Fibroblast of peridontal ligament (primary cell): ENCODE measurements at regions not wholly inside any gene's neighbourhood (a gene's known extent, or its start where the extent isn't known, plus 50 kb on each side); places are given as distances from the start of the nearest gene placed in this dataset.
A peak's percentile ranks its signal among the peaks of the same experiment; 100 is the strongest.

Experiments used
- DNase-seq: peaks from one replicate; pipeline ENCODE4 v3.0.0-alpha.2; 2010; ENCODE audit errors: extremely low read depth

DNA sequence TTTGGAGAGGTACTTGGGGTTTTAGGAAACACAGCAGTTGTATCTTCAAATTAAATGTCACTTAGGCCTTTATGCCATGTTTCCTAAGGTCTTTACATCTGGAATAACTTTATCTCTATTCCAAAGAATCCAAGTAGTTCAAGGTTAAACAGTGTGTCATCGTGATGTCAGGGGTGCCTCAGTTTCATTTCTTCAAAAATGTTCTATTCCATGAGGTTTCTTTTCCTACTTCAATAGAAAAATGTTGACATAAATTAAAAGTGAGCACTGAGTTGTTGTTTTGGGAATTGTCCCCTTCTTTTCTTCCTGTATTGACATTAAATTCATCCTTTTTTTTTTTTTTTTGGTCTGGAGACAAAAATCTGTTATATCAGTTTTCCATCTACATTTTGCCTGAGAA, 160.6 kb upstream of the C21orf91 start:
- no peak for DNase-seq

DNA sequence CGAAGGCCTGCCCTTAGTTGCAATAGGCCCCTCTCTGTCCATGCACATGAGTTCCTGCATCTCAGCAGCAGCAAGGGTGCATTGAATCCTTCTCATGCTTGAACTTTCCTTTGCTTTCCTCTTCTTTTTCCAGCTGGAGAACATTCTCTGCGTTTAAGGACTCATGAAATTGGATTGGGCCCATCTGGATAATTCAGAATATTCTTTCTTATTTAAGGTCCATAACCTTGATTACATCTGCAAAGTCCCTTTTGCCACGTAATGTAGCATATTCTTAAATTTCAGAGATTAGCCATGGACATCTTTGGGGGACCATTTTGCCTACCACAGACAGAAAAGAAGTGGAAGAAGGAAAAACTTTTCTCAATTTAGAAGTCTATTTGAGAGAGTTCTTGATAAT, 159.7 kb upstream of the C21orf91 start:
- DNase-seq, result no peak

DNA sequence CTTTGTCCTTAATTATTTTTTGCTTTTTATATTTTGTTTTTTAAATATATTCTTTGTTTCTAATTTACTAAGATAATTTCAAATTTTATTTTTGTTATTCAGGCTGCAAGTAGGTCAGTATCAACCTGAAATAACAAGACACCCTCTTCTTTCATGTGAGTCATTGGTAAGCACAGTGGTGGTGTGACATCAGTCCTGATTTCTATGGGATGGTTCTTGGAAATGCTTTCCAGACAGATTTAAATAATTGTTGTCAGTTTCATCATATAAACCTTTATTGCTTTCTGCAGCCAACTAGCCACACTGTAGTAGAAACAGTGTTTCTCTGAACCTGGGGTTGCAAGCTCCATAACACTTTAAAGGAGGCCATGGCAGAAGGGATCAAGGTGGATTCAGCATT, 157.5 kb upstream of the C21orf91 start:
- DNase-seq, result no peak

DNA sequence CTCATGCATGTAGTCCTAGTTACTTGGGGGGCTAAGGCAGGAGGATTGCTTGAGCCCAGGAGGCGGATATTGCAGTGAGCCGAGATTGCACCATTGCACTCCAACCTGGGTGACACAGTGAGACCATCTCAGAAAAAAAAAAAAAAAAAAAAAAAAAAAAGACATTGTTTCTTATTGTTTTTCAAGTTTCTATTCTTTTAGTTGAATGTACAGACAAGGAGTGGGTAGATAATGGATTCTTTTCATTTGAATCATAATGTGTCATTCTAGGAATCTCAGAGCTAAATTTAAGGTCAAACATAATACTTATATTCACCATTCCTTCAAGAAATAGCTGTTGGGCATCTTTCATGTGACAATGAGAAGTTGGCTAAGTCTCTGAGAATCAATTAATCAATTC, 157.0 kb upstream of the C21orf91 start:
- no peak for DNase-seq

DNA sequence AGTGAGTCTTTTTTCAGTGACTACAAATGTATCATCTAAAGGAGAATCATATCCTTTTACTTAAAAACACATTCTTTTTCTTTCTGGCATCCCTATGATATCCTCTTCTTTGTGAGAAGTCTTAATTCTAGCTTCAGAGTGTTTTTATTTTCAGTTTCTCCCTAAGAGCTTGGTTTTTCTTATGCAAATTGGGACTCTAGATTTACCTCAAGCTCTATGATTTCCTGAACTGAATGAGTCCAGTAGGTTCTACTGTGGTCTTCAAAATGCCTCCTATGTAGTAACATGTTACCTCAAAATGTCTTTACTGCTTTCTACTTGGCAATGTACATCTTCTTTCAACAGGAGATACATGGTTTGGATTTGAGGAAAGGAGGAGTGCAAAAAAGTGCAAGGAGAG, 148.2 kb upstream of the C21orf91 start:
- DNase-seq, result no peak

DNA sequence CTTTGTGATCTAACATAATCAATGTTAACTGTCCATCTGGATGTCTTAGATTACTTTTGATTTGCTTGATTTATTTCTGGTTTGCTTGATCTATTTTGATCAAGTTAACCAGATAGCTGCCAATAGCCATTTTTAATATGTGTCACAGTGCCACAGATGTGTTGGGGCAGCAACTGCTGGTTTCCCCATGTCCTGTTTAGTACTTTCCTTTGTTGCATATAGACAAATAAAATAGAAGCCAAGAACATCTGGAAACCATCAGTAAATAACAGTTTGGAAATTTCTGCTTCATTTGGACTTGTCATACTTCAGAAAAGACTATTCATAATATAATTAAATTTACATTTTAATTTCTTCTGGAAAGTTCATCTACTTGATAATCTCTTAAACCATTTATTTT, 145.6 kb upstream of the C21orf91 start:
- DNase-seq, result no peak

DNA sequence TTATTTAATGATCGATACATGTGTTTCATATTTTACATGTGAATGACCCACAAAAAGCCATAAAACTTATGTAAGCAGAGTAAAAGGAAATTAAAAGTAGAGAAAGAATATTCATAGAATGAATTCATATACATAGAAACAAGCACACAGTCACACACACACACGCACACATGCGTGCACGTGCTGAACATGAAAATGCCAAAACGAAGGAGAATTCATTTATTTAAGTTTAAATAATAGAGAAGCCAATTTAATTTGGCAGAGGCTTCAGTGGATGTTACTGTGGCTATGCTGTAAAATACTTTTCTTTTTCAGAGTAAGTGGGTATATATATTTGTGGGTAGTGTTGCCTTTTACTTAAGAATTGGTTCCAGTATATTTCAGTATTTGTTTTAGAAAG, 145.0 kb upstream of the C21orf91 start:
- DNase-seq, result no peak

DNA sequence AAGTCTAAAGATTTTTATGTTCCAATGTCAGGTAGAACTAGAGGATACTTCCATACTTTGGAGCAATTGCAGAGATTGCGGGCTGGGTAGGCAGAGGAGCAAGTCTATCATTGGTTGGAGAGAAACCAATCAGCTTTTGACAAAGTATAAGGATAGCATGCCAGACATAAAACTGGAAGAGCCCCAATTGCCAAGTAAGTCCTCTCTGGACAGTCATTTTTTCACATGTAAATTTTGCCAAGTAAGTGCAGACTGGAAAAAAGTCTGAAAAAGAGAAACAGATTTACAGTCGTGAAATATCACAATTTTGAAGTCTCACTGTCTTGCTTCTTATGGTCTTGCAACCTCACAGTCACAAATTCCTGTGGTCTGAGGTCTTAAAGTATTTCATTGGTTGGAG, 131.4 kb upstream of the C21orf91 start:
- DNase-seq, result no peak

DNA sequence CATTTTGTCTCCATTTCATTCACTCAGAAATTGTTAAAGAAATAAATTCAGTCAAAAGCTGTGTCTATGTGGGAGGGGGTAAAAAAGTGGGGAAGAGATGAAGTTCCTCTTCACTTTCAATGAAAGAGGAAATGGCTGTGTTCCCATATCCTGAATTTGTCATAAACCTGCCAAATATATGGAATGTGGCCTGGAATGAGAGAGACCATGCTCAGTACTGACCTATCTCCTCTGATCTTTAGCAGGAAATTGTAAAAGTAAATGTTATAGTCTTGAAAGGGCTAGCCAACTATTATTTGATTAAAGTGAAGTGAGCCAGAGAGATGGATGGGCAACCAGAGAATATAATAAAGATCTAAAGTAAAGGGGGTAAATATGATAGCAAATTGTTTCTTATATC, 130.3 kb upstream of the C21orf91 start:
- no peak for DNase-seq

DNA sequence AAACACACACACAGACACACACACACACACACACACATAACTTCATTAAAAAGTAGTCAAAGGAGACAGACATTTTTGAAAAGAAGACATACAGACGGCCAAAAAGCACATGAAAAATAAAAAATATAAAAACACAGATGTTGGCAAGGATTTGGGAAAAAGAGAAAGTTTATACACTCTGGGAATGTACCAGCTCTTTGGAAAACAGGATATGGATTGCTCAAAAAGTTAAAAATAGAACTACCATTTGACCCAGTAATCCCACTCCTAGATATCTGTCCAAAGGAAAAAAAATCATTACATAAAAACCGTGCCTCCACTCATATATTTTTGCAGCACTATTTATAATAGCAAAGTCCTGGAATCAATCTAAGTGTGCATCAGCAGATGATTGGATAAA, 128.4 kb upstream of the C21orf91 start:
- no peak for DNase-seq

DNA sequence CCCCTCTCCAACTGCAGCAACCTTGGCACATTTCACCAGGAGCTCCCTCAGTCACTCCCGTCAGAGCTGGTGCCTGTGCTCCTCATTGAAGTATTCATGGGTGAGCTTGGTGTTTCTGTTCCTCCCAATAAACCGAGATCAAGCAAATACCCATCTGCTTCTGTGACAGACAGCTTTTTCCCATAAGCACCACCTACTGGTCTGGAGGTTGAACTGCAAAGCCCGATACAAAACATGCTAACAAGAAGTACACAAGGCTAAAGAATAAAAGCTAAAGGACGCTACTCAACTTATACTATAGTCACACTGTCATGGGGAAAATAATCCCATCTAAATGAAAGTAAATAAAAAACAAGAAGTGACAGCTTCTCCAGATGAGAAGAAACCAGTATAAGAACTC, 111.9 kb upstream of the C21orf91 start:
- no peak for DNase-seq

DNA sequence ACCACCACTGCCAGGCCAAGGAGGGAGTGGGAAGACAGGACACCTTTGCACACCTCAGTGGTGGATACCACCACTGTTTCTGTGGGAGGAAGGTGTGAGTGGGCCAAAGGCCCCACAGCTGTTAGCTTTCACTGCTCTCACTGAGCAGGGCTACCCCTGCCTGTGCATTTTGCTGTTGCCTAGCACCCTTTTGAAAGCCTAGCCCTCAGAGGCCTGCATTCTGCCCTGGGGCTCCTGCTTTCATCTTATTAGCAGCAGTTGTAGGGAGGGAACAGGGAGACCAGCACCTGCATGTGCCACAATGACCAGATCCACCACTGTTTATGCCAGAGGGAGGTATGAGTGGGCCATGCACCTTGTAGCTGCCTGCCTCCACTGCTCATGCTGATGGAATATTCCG, 110.9 kb upstream of the C21orf91 start:
- no peak for DNase-seq

DNA sequence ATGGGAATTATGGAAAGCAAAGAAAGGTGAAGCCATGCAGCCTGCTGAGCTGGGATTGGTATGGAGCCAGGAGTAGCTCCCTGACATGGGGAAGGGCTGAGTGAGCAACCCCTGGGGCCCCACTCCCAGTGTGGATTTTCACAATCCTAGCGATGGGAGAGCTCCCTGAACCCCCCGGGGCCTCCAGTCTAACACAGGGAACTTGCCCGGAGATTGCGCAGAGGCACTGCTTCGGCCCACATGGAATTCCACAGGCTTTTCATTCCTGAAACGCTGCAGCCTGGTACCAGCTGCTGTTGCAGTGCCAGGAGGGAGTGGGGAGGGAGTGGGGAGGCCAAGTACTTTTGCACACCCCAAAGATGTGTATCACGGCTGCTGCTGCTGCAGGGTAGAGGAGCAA, 110.4 kb upstream of the C21orf91 start:
- DNase-seq, result no peak

DNA sequence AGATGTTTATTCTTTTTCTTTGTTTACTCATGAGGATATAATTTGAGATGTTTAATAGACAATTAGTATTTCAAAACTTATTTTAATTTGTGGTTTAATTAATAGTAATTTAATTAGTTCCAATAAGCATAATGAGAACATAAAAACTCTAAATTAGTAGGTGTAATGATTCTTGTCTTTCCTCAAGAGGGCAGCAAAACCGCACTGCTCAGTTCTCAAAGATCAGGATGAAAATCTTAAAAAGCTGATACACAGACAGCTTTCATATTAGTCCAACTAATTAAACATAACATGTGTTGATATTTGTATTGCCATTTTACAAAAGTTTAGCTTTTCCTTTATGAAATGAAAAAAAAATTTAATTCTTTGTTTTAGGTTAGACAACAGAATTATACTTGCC, 106.7 kb upstream of the C21orf91 start:
- peak; percentile 35 for DNase-seq

DNA sequence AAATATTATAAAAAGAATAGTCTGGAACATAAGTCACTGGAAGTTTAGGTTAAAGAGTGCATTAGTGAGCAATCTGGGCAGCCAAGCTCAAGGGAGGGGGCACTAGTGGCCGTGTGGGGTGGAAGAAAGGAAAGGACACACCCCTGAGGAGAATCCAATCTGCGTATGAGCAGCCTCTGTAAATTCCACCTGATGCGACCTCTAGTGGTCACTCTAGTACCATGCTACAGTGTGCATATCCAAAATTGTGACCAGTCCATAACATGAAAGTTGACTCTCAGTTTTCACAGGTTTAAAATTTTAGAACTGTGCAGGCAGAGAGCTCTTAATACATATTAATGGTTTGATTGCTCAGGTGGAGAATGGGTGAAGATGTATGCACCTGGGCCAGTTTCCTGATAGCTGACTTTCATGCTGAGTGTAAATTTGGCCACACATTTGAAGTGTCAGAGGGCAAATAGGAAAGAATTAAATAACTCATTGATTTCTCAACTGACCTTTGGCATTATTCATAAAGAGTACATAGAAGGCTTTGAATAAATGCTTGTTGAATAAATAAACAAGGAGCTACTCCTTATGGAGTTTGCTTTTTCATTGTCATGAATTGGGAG, 105.9 kb upstream of the C21orf91 start:
- DNase-seq, result peak; percentile 57

DNA sequence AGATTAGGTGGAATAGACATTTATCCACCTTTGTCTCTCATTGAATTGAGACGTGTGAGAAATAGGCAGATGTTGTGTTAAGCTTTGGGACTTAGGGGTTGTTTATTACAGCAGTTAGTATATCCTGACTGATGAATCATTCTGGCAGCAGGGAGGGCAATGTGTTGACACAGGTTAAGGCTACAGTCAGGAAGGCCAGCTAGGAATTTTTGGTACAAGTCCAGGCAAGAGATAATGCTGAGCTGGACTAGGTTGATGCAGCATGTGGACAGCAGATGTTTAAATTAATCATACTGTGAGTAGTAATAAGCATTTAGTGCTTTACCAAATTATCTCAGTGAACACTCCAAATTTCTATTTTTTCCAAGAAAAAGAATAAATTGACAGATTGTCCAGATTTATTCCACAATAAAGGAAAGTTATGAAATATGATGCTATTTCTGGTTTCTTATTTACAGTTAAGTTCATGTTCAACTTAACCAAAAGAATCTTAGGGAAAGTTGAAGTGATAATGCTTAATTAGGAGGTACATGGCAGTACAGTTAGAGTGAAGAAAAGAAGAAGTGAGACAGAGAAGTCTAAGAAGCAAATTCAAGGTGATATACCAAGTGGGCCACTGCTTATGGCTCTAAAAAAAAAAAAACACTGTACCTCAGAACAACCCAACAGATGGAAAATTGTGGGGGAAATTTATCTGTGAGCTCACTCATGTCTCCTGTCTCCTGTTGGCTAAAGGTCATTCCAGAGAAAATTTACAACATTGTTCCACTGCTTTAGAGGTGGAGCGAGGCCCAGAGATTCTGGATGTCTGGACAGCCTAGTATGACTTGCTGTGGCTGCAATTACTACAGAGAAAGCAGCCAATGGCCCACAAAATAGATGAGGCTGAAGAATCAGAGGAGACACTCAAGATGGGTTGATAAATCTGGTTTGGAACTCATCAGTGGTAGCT, 102.7 kb upstream of the C21orf91 start:
- peak; percentile 72 for DNase-seq

DNA sequence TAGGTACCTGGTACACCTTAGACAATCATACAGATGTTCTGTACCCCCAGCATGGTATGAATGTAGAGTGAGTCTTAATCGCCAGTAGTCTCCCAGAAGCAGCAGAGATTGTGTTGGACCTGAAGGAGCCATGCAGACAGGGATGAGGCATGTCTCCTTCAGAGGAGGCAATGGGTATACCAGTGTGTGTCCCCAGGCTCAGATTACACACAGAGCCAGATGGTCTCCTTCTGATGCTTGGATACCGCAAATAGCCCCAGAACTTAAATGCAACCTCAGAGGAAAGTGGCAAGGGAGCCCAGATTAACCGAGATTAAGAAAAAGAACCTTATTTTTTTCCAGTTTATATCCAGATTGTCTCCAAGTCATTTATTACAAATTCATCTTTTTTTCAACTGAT, 96.8 kb upstream of the C21orf91 start:
- no peak for DNase-seq

DNA sequence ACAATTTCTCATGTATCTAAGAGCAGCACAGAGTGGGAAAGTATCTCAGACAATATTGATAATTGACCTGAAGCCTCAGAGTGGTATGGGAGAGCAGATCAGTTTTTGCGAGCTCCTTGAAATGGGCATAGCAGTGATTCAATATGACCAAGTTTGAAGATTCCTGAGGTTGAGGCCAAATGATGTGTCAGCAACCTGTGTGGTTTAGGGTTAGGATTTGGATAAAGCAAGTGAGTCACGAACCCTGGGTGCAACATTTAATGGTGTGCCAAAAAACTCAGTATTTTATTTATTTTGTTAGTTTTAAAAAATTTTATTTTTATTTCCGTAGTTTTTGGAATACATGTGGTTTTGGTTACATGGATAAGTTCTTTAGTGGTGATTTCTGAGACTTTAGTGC, 92.5 kb upstream of the C21orf91 start:
- peak; percentile 70 for DNase-seq

DNA sequence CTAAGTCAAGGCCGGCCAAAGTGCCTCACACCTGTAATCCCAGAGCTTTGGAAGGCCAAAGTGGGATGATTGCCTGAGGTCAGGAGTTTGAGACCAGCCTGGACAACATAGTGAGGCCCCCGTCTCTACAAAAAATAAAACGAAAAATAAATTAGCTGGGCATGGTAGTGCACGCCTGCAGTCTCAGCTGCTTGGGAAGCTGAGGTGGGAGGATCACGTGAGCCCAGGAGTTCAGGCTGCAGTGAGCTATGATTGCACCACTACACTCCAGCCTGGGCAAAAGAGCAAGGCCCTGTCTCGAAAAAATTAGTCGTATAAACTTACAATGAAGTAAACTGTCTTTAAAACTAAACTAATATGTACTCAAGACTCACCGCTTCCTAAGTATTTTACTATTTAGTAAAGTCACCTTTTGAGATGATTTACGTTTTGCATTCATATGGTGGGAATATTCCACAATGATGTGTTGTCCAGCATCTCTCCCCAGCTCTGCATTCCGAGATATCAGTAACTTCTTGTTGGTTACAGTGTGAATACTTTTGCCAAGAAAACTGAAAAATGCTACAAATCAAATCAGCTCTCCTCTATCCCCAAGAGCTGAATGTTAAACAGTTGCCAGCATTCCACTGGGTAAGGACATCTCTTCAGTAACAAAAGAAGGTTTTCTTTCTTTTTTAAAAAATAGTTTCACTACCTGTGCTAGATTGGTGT, 84.9 kb upstream of the C21orf91 start:
- peak; percentile 29 for DNase-seq

DNA sequence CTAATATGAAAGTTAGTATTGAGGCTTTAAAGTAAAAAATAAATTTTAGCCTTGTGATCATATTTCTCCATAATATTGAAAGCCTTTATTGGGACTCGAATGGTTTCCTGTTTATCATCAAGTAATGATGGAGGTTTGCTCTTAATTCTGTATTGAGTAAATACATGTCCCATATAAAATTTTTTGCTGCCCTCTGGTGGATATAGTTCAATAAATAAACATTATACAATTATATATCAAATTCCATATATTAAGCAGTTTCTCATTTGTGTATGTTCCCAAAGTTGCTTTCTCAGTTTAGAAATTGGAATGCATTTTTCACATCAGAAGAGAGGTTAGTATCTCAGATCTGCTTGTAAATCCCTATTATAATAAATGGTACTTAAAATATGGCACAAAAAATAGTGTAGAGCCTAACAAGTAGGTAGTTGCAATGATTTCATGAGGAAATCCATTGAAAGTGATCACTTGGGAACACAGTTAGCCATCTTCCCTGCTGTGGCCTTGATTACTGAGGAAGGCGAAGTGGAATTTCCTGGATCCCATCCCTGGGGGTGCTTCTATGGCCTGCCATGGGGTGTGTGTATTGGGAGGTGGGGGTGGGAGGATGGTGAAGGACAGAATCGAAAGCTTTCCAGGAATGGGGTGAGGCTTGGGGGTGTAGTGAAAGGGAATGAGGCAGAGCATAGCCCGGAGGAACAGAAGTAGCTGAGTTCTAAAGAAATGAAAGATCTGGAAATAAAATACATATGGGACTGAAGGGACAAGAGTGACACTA, 84.1 kb upstream of the C21orf91 start:
- DNase-seq, result peak; percentile 77

DNA sequence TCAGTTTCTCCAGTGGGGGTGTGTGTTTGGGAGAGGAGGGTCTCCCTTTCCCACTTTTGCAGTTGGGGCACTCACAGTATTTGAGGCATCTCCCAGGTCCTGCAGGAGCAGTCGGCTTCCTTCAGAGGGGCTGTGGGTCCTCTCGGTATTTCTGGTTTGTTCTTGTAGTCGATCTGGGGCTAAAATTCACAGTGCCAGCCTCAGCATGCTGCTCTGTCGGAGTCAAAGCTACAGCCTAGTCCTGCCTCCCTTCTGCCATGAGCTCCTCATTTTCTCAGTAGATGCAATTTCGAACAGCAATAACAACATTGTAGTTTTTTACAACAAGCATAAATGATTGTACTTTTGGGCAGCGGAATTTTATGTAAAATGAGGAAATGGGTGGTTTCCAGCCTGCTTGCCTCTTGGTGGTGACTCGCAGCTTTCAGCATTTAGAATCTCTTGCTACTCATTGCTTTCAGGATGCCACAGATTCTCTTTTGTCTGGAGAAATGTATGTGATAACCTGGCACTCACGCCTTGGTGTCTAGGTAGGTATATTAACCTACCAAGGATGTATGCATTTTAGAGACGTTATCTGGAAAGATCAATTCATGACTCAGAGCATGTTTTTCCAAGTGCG, 82.4 kb upstream of the C21orf91 start:
- DNase-seq, result peak; percentile 40

DNA sequence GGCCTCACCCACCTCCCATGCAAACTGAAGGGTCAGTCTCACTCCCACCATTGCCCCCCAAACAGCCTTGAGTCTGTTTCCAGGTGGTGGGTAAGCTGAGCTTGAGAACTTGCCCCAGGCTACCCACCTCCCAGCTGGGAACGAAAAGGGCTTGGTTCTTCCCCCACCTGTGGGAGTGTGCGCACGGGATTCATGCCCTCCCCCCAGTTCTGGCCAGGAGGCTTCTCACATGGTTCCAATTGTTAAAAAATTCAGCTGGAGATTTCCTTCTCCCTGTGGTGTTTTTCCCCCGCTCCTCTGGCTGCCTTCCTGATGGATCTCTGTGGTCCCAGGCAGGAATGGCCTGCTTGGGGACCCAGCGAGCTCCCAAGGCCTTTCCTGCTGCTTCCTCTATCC, 81.8 kb upstream of the C21orf91 start:
- no peak for DNase-seq
